Uterus (tissue), 3 donors: ENCODE measurements at regions not wholly inside any gene's neighbourhood (a gene's known extent, or its start where the extent isn't known, plus 50 kb on each side); places are given as distances from the start of the nearest gene placed in this dataset.

Experiments used
- DNase-seq, 2 donors: peaks; one replicate each; pipeline ENCODE4 v3.0.0-alpha.2; 2019 to 2020
- H3K27ac ChIP-seq, 2 donors: fragments of 200-600 bp; sonication (generic); 1 replicate in 1 of 2; 2 replicates in 1 of 2; pipeline ENCODE4 v1.5.1; 2016 to 2018
- H3K27me3 ChIP-seq, 2 donors: fragments of 200-600 bp; sonication (generic); one replicate each; pipeline ENCODE4 v1.5.1; 2018 to 2019; ENCODE audit warnings: control low read depth in 1 of 2
- H3K36me3 ChIP-seq, 2 donors: fragments of 200-600 bp; sonication (generic); one replicate each; pipeline ENCODE4 v1.5.1; 2019; ENCODE audit warnings: control low read depth in 1 of 2
- H3K4me1 ChIP-seq, 2 donors: fragments of 200-600 bp; sonication (generic); one replicate each; pipeline ENCODE4 v1.5.1; 2018 to 2019; ENCODE audit warnings: control low read depth in 1 of 2
- H3K4me3 ChIP-seq, 2 donors: fragments of 200-600 bp; sonication (generic); 1 replicate in 1 of 2; 2 replicates in 1 of 2; pipeline ENCODE4 v1.5.1; 2018 to 2019; ENCODE audit warnings: mild to moderate bottlenecking in 1 of 2
- H3K9me3 ChIP-seq, 2 donors: fragments of 200-600 bp; sonication (generic); one replicate each; pipeline ENCODE4 v1.5.1; 2019; ENCODE audit warnings: control low read depth in 1 of 2
- CTCF ChIP-seq, 4 experiments: fragments of 200-600 bp in 2 of 4; fragments of 450-650 bp in 2 of 4; sonication (generic) in 2 of 4; IDR thresholded peaks; one replicate each; pipeline ENCODE4 v1.5.1; 2016 to 2019; ENCODE audit warnings: antibody characterized with exemption in 4 of 4, mild to moderate bottlenecking in 2 of 4, moderate library complexity in 1 of 4
- POLR2A ChIP-seq, 2 donors: fragments of 450-650 bp; IDR thresholded peaks; one replicate each; pipeline ENCODE4 v1.6.1; 2016; ENCODE audit warnings: antibody characterized with exemption in 2 of 2, mild to moderate bottlenecking in 1 of 2, moderate library complexity in 1 of 2
- intact Hi-C: fragments of 100-400 bp; cut with DNase I; formaldehyde crosslinking; loops from one replicate; pipeline ENCODE4 v1.15.1; 2023; ENCODE audit warnings: low total_unique reads
- donor health status: DM: yes; HTN: yes; CAD: no.

GRCh38 chr3:166455744-166456143 is 618.5 kb upstream of the BCHE start:
- Histone ChIP-seq H3K4me1 (no peaks in the 10 kb centered on the region), H3K4me3 (no peak overlapping the region), H3K27ac (no peak overlapping the region), H3K9me3 (no peaks in the 10 kb centered on the region), H3K36me3 (no peaks in the 10 kb centered on the region), H3K27me3 (no peaks in the 10 kb centered on the region)
- no peak for DNase-seq
- no peak for TF ChIP-seq POLR2A (IDR thresholded peaks at IDR 0.05)
- no peak for TF ChIP-seq CTCF (IDR thresholded peaks at IDR 0.05)
- intact Hi-C loops: no loop called here

GRCh38 chr3:166453478-166453877 is 616.3 kb upstream of the BCHE start:
- no peak overlapping the region for H3K27ac ChIP-seq
- H3K9me3 ChIP-seq: no peaks in the 10 kb centered on the region
- H3K27me3 ChIP-seq: no peaks in the 10 kb centered on the region
- no peaks in the 10 kb centered on the region for H3K4me1 ChIP-seq
- H3K4me3 ChIP-seq: no peak overlapping the region
- TF ChIP-seq POLR2A (IDR thresholded peaks at IDR 0.05): no peak
- no peak for TF ChIP-seq CTCF (IDR thresholded peaks at IDR 0.05)
- no peak for DNase-seq
- H3K36me3 ChIP-seq: no peaks in the 10 kb centered on the region
- intact Hi-C loops: no loop called here

GRCh38 chr3:166451997-166452396 is 614.8 kb upstream of the BCHE start:
- Histone ChIP-seq H3K36me3 (no peaks in the 10 kb centered on the region), H3K9me3 (no peaks in the 10 kb centered on the region), H3K4me3 (no peak overlapping the region), H3K27me3 (no peaks in the 10 kb centered on the region), H3K4me1 (no peaks in the 10 kb centered on the region), H3K27ac (no peak overlapping the region)
- intact Hi-C loops: no loop called here
- no peak for TF ChIP-seq CTCF (IDR thresholded peaks at IDR 0.05)
- no peak for TF ChIP-seq POLR2A (IDR thresholded peaks at IDR 0.05)
- DNase-seq: no peak

GRCh38 chr3:166447513-166447912 is 610.3 kb upstream of the BCHE start:
- DNase-seq: no peak
- no peaks in the 10 kb centered on the region for H3K36me3 ChIP-seq
- H3K4me3 ChIP-seq: no peak overlapping the region
- intact Hi-C loops: no loop called here
- no peaks in the 10 kb centered on the region for H3K4me1 ChIP-seq
- no peak overlapping the region for H3K27ac ChIP-seq
- H3K9me3 ChIP-seq: no peaks in the 10 kb centered on the region
- no peak for TF ChIP-seq POLR2A (IDR thresholded peaks at IDR 0.05)
- no peak for TF ChIP-seq CTCF (IDR thresholded peaks at IDR 0.05)
- no peaks in the 10 kb centered on the region for H3K27me3 ChIP-seq

- no peaks in the 10 kb centered on the region for H3K4me1 ChIP-seq
- intact Hi-C loops: no loop called here
- no peaks in the 10 kb centered on the region for H3K9me3 ChIP-seq
- H3K36me3 ChIP-seq: no peaks in the 10 kb centered on the region
- no peak overlapping the region for H3K4me3 ChIP-seq
- no peak overlapping the region for H3K27ac ChIP-seq
- no peak for TF ChIP-seq POLR2A (IDR thresholded peaks at IDR 0.05)
- TF ChIP-seq CTCF (IDR thresholded peaks at IDR 0.05): no peak
- H3K27me3 ChIP-seq: no peaks in the 10 kb centered on the region
- DNase-seq: no peak
These were observed 609.8 kb upstream of the BCHE start for GRCh38 chr3:166446986-166447385.
